EH (cell line): ENCODE measurements at regions not wholly inside any gene's neighbourhood (a gene's known extent, or its start where the extent isn't known, plus 50 kb on each side); places are given as distances from the start of the nearest gene placed in this dataset.
"Not testable (repeated sequence)": the region's sequence is repeated elsewhere in the genome, so short reads cannot be mapped to it uniquely, and the experiment has no call there.

Experiments
- DNase-seq: peaks from one replicate; pipeline ENCODE4 v3.0.0-alpha.2; 2015; ENCODE audit warnings: low read depth

DNA sequence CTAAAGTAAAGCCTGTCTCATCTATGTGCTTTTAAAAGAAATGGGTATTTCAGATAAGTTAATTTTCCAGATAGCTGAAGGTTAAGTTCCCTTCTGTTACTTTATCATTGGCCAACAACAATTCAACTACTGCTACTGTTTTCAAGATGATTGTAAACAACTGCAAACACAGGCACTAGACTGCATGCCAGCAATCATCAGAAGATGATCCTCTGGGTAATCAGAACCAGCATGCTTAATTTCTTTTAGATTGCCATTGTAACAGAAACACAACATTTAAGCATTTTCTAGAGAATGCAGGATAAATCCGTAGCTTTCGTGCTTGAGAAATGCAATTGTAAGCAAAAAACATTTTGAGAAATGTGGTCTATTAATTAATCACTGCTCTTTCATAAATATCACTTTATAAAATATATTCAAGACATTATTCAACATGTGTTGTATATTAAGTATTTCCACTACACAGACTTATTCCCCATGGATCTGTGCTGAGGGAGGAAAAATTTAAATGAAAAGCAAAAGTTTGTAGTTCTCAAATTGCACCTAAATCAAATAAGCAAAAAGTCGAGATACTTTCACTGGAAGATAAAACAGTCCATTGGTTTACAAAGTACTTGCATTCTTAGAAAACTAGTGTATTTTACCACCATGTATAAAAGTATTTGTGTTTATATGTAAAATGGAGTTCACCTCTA is 133.7 kb downstream of the ATL2 start:
- no peak for DNase-seq

DNA sequence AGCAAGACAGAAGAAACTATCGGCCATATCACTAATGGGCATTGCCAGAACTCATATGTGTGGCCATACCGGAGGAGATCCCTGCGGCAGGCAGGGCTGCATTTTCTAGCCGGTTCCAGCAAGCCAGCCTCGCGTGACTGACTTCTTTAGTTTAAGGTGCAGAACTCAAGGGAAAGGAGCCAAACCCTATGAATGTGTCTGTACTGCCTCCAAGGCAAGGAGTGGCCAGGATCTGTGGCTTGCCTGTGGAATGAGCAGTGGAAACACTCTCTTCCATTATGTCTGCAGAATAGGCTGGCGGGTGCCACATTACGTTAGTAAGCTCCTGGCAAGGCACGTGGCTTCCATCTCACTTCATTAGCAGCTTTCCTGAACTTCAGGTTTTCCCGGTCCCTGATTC is 137.6 kb downstream of the ATL2 start:
- peak; percentile 50 for DNase-seq

DNA sequence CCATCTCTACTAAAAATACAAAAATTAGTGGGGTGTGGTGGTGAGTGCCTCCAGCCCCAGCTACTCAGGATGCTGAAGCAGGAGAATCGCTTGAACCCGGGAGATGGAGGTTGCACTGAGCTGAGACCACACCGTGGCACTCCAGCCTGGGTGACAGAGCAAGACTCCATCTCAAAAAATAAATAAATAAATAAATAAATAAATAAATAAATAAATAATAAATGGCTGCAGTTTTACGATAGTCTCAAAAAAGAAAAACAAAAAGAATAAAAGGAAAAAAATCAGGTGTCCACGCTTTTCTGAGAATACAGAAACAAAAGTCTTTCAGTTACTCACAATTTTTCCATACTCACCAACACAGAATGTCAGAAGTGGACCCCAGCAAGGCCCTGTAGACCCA is 138.4 kb downstream of the ATL2 start:
- not testable (repeated sequence) for DNase-seq

DNA sequence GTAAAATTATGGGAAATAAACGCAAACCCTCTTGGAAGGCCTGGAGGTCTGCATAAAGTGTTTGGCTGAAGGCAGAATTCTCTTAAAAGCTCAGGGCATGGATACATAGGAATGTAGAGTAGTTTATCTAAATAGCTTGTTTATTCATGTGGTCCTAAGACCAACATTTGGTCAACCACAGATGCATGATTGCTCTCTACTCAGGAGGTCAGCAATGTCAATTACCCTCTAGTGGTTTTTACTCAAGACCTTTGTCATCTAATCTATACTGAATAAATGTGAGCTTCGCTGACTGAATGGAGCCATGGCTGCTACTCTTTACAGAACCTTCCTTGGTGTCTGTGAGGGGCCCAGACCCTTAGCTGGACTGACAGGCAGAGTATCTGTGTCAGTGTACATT is 139.8 kb downstream of the ATL2 start:
- no peak for DNase-seq

DNA sequence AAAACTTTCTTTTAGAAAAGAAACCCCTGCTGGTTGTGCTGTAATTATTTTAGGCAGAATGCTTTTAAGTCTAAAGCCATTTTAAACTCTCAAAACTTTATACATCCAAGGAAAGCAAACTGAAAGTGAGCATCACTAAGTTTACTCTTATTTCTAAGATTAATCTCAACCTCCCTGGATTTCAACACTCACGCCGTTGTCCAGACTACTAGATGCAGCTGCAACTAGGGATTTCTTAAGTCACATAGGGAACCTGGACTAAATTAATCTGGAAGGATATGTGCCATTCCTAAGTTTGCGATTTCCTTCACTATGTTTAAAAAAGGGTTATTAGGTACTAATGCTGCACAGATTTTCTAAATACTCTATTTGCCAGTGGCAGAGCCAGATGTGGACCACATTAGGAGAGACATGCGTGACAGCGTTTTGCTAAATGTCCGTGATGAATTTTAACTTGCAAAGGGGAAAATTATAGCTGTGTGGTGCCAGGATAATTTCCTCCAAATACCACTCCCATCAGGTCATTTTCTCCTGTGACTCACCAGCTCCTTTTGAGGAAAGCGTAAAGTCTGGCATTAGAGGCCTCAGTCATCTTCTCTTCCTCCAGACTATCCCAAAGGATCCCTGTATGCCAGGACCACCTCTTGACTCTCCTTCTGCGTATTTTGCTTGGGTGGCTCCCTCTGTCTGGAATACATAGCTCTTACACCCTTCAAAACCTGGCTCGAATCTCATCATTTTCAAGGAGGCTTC is 143.7 kb downstream of the ATL2 start:
- peak; percentile 75 for DNase-seq

DNA sequence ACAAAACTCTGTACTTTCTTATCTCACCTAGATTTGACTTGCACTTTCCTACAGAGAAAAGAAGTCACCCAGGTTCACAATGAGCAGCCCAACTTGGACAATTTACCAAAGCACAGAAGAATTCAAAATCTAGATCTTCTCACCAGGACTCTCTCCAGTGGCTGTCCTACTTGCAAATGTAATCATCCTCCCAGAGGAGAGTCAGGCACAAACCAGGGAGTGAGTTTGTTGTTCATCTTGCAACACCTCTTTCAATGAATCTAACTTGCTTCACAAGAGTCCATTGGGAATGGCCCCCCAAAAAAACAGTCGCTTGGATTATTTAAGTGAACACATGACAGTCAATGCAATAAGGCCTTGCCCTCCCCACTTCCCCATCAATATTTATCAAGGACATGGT is 144.6 kb downstream of the ATL2 start:
- DNase-seq = no peak

DNA sequence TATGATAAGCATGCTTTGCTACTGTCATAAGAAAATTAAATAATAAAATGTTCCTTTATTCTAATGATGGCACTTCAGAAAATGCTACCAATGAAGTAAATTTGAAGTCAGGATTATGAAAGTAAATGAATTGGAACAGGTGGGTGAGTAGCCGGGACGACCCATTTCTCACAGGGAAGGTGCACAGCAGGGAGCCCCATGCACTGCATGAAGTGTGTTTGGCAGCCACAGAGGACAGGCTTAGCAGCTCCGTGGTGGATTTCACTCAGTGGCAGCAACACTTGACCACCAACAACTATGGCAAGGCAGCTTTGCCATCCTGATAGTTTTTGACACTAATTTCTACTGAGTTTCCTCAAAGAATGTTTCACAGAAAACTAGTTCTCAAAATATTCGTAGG is 146.3 kb downstream of the ATL2 start:
- no peak for DNase-seq

DNA sequence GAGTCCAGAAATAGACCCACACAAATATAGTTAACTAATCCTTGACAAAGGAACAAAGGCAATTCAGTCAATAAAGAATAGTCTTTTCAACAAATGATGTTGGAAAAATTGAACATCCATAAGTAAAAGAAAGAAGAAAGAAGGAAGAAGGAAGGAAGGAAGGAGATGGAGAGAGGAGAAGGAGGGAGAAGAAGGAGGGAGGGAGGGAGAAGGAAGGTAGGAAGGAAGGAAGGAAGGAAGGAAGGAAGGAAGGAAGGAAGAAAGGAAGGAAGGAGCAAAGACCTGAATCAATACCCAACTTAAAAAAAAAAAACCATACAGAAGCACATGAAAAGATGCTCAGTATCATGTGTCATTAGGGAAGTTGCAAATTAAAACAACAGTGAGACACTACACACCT is 148.3 kb downstream of the ATL2 start:
- no peak for DNase-seq

DNA sequence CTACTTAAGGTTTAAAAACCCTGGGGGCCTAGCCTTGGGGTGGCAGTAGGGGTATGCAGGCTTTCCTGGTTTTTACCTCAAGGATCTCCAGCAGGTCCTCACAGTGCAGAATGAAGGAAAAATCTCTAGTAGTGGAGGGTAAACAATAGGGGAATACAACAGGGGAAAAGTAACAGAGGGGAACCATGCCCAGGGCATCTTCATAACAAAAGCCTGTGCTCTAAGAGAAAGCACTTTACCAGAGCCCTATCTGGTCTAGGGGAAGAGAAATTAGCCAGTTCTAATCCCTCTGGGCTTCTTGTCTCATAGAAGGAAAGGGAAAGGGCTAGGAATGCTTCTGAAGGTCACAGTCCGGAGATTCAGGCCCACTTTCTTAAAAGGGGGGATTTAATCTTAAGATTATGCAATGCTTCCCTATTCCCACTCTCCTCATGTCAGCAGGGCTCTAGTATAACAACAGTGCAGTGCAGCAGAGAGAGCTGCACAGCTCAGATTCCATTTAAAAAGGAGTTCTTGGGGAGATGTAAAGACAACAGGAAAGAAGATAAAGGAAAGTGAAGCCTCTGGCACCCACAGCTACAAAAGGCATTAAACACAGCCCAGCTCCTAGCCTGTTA is 149.0 kb upstream of the CYP1B1 start:
- no peak for DNase-seq

DNA sequence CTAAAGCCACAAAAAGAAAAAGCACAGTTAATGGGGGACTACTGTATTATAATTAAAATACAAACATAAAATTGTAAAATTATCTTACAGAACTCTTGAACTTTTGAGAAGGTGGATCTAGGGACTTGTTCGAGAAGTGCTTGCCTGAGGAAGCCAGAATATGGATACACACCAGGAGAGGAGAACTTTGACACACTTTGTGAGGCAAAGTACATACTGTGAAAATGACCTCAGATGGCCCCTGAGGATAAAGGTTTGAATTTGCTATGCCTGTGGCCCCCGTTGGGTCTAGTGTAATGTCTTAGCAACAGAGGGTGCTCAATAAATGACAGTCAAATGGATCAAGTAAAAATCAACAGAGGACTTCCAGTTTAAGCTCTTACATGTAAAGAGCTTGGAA is 148.2 kb upstream of the CYP1B1 start:
- DNase-seq = no peak

DNA sequence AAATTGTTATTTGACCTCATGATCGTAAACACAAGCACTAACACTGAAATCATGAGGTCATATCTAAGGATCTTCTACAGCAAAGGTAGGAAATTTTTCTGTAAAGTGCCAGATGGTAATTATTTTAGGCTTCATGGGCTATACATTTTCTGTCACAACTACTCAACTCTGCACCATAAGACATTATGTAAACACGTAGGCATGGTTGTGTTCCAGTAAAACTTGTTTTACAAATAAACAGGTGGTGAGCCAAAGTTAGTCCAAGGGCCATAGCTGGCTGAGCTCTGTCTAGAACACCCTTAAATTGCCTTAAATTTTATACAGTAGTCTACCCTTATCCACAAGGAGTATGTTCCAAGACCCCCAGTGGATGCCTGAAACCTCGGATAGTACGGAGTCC is 147.3 kb upstream of the CYP1B1 start:
- DNase-seq = no peak

DNA sequence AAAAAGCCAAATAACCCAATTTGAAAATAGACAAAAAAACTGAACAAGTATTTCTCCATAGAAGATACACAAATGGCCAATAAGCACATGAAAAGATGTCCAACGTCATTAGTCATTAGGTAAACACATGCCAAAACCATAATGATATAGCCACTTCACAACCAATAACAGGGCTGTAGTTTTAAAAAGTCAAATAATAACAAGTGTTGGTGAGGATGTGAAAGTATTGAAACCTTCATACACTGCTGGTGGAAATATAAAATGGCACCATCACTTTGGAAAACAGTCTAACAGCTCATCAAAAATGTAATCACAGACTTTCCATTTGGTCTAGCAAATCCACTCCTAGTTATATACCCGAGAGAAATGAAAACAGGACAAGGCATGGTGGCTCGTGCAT is 144.2 kb upstream of the CYP1B1 start:
- DNase-seq = no peak

DNA sequence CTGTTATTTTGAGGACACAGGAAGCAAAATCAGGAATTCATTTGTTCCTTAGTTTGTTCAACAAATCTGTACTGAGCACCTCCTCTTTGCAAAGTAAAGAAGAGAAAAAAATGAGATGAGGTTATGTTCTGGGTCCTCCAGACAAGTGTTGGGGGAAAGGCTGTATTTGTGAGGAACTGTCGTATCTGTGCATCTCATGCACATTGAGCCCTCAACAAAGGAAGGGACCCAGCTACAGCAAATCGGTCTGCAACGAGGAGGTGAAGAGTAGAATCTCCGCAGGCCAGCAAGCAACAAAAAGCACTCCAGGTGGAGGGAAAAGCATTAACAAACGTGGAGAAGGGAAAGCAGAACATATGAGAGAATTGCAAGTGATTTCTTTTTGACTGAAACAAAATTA is 143.0 kb upstream of the CYP1B1 start:
- DNase-seq = no peak

DNA sequence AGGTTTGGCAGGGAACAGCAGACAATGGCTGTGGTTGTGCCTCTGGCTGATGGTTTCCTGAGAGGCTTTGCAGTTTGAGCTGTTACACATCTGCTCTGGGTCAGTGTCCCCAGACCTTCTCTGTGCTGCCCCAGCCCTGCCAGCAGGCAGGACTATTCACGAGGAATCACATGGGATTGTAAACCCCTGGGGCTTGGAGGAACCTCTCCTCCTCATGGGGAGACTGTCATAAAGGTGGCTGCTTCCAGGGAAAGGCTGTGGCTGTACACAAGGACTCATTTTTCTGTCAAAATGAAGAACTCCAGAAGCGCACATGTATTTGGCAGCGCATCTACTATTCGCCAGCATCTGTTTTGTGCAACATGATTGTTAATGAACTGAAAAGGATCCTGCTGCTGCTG is 142.6 kb upstream of the CYP1B1 start:
- DNase-seq = no peak

DNA sequence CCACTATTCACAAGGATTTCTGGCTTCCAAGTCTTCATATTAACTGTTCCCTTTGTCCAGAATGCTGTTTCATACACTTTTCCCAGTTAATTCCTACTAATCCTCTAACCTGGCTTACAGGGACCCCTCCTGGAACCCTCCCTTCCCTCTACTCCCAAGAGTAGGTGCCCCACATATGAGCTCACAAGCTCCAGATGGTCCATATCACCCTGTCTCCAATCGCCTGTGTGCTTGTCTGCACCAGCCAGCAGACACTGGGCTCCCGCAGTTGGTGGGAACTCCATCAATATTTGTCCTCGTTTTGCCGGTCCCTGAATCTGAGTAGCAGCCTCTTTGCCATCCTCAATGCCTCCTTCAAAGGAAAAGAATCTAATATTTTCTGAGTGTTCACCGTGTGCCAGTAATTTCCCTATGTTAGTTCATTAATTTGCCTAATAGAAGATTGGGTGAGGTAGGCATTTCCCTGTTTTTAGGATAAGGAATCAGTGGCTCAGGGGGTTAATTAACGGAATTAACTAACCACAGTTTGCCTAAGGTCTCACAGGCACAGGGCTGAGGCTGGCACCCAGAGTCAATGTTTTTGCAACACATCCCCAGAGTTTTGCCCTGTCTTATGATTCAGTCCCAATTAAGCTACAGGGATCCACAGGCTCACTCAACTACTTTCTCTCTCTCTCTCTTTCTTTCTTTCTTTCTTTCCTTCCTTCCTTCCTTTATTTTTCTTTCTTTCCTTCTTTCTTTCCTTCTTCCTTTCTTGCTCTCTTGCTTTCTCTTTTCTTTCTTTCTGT is 141.6 kb upstream of the CYP1B1 start:
- DNase-seq = no peak

DNA sequence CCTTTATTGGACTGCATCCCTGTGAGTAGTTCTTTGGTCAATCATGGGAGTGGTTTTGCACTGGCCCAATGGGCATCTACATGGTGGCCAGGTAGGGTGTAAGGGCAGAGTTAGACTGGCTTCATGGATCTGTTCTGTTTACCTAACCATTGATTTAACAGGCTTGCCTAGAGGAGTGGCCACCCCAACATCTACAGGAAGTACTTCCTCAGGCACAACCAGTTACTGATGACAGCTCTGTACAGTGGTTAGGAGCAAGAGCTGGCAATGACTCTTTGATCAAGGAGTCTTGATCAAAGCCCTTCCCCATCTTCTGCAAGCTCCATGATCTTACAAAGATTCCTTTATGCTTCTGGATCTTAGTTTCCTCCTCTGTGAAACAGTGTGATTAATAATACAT is 140.9 kb upstream of the CYP1B1 start:
- DNase-seq = no peak

DNA sequence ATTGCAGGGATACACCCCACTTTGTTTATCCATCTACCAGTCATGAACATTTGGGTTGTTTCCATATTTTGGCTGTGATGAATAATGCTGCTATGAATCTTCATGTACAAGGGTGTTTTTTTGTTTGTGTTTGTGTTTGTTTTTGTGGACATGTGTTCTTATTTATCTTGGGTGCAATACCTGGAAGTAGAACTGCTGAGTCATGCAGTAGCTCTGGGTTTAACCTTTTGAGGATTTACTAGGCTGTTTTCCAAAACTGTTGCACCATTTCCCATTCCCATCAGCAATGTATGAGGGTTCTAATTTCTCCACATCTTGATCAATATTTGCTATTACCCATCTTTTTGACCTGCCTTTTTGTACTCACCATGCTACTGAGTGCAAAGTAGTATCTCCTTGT is 140.0 kb upstream of the CYP1B1 start:
- no peak for DNase-seq

DNA sequence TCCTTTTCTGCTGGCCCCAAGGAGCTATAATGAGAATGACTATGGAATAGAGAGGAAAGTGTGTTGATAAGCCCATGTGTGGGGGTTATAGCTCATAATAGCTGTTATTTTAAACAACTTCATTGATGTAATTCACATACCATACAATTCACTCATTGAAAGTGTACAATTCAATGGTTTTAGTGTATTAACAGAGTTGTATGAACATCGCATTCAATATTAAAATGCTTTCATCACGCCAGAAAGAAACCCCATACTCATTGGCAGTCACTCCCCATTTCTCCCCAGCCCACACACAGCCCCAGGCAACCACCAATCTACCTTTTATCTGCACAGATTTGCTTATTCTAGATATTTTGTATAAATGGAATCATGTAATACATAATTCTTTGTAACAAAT is 139.6 kb upstream of the CYP1B1 start:
- DNase-seq = no peak

DNA sequence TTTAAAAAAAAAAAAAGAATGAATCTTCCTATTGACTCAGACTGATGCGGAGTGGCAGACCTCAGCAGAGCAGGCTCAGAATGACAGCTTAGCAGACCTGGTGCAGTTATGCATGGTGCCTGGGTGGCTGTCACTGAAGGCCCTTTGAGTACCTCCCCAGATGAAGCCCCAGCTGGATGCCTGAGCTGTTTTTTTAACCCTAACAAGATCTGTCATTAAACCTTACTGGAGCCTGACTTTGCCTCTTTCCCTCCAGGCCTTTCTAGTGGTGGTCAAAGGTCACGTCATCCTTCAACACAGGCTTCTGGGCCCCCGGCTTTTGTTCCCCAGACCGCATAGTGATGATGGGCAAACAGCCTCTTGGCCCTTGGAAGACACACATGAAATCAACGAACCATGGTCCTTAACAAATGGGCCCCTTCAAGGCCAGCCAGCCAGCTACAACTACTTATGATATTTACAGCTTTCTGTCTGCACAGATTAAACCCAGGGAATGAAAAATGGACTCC is 138.3 kb upstream of the CYP1B1 start:
- no peak for DNase-seq

DNA sequence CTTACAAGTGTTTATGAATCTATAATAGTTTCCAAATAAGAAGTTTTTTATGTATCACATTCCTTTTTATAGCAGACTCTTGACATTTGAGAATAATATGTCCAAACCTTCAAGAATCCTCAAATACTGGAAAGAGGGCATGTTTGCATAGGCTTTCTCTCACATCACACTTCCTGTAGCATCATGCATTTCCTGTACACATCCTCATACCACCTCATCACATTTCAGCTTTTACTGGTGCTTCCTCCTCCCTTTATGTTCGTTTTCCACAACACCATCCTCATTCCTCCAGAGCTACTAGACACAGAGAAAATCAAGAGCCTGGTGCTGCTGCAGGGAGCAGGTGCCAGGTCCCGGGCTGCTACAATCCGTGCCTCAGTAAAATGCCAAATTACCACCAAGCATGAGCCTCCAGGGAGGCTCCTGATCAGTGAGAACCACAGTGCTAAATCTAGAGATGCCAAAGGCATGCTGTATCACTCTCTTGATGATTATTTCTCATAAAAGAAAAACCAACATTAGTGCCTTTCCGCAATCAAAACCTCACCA is 137.7 kb upstream of the CYP1B1 start:
- DNase-seq = no peak

DNA sequence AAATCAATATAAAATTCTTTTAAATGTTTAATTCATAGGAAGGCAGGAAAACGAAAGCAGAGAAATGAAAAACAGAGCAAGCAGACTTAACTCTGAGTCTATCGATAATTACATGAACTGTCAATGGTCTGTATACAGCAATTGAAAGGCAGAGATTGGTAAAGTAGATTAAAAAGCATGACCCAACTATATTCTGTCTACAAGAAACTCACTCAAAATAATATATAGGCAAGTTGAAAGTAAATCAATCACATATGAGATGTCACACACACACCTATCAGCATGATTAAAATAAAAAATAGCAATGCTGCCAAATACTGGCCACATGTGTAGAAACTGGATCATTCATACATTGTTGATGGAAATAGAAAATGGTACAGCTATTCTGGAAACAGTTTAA is 136.4 kb upstream of the CYP1B1 start:
- no peak for DNase-seq

DNA sequence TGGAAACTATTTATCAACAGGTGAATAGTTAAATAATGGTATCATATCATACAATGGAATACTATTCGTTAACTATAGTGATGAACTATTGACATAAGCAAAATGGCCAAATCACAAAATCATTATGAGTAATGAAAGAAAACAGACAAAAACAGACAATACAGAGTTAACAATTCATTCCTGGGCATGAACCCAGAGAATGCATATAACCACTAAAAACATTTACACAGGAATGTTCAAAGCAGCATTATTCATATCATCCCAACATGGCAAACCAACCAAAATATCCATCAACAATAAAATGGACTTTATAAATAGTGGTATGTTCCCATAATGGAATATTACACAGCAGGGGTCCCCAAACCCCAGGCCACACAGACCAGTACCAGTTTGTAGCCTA is 131.2 kb upstream of the CYP1B1 start:
- DNase-seq = peak; percentile 36
